ENCODE measurements at regions not wholly inside any gene's neighbourhood (a gene's known extent, or its start where the extent isn't known, plus 50 kb on each side); places are given as distances from the start of the nearest gene placed in this dataset.

GRCh38 chr5:162485666-162486292 is 418.2 kb downstream of the GABRG2 start:
- Histone ChIP-seq H3K4me3 (replicated peaks in 1 of 4; ENCODE audit: control extremely low read depth in 1 of 4, insufficient read depth in 1 of 4, low read depth in 3 of 4, low read length in 4 of 4) (no peak overlapping the region), H3K4me2 (ENCODE audit: extremely low read depth, insufficient read depth, low read length) (no peak overlapping the region), H2AFZ (ENCODE audit: low read length) (no peak overlapping the region), H3K27ac (ENCODE audit: insufficient read depth, low read length) (no peak overlapping the region), H4K20me1 (ENCODE audit: control insufficient read depth, extremely low read depth, insufficient read depth, low read length) (no peaks in the 10 kb centered on the region), H3K27me3 (ENCODE audit: control insufficient read depth, insufficient read depth, low read length) (no peaks in the 10 kb centered on the region), H3K9me3 (ENCODE audit: control insufficient read depth, insufficient read depth, low read depth, low read length) (no peaks in the 10 kb centered on the region), H3K36me3 (ENCODE audit: control insufficient read depth, insufficient read depth, low read length) (no peaks in the 10 kb centered on the region), H3K9ac (ENCODE audit: insufficient read depth, low read length) (no peak overlapping the region), H3K4me1 (ENCODE audit: control insufficient read depth, extremely low read depth, insufficient read depth, low read length) (no peaks in the 10 kb centered on the region), H3K79me2 (ENCODE audit: control insufficient read depth, insufficient read depth, low read length) (no peaks in the 10 kb centered on the region)
- no peak for DNase-seq (ENCODE audit: low read depth in 2 of 2)
- TF ChIP-seq EZH2 (IDR thresholded peaks at IDR 0.05; ENCODE audit: low read length, missing control alignments) (no peak), CTCF (conservative IDR thresholded peaks at IDR 0.05 in 1 of 2, IDR thresholded peaks at IDR 0.05 in 1 of 2; ENCODE audit: low read depth in 1 of 2, low read length in 2 of 2) (no peak)

- H3K9ac ChIP-seq (ENCODE audit: insufficient read depth, low read length), result no peak overlapping the region
- H3K4me2 ChIP-seq (ENCODE audit: extremely low read depth, insufficient read depth, low read length), result no peak overlapping the region
- no peaks in the 10 kb centered on the region for H3K27me3 ChIP-seq (ENCODE audit: control insufficient read depth, insufficient read depth, low read length)
- no peaks in the 10 kb centered on the region for H3K36me3 ChIP-seq (ENCODE audit: control insufficient read depth, insufficient read depth, low read length)
- no peaks in the 10 kb centered on the region for H3K9me3 ChIP-seq (ENCODE audit: control insufficient read depth, insufficient read depth, low read depth, low read length)
- no peaks in the 10 kb centered on the region for H3K4me1 ChIP-seq (ENCODE audit: control insufficient read depth, extremely low read depth, insufficient read depth, low read length)
- H4K20me1 ChIP-seq (ENCODE audit: control insufficient read depth, extremely low read depth, insufficient read depth, low read length), result no peaks in the 10 kb centered on the region
- H2AFZ ChIP-seq (ENCODE audit: low read length), result no peak overlapping the region
- no peak overlapping the region for H3K27ac ChIP-seq (ENCODE audit: insufficient read depth, low read length)
- no peak for DNase-seq (ENCODE audit: low read depth in 2 of 2)
- H3K79me2 ChIP-seq (ENCODE audit: control insufficient read depth, insufficient read depth, low read length), result no peaks in the 10 kb centered on the region
- TF ChIP-seq CTCF (conservative IDR thresholded peaks at IDR 0.05 in 1 of 2, IDR thresholded peaks at IDR 0.05 in 1 of 2; ENCODE audit: low read depth in 1 of 2, low read length in 2 of 2) (no peak), EZH2 (IDR thresholded peaks at IDR 0.05; ENCODE audit: low read length, missing control alignments) (no peak)
- no peak overlapping the region for H3K4me3 ChIP-seq (replicated peaks in 1 of 4; ENCODE audit: control extremely low read depth in 1 of 4, insufficient read depth in 1 of 4, low read depth in 3 of 4, low read length in 4 of 4)
Observed at GRCh38 chr5:162487528-162488525, 420.3 kb downstream of the GABRG2 start.

- no peaks in the 10 kb centered on the region for H3K9me3 ChIP-seq (ENCODE audit: control insufficient read depth, insufficient read depth, low read depth, low read length)
- H3K36me3 ChIP-seq (ENCODE audit: control insufficient read depth, insufficient read depth, low read length), result no peaks in the 10 kb centered on the region
- H3K79me2 ChIP-seq (ENCODE audit: control insufficient read depth, insufficient read depth, low read length), result no peaks in the 10 kb centered on the region
- no peak for DNase-seq (ENCODE audit: low read depth in 2 of 2)
- no peak overlapping the region for H3K4me3 ChIP-seq (replicated peaks in 1 of 4; ENCODE audit: control extremely low read depth in 1 of 4, insufficient read depth in 1 of 4, low read depth in 3 of 4, low read length in 4 of 4)
- H3K27ac ChIP-seq (ENCODE audit: insufficient read depth, low read length), result no peak overlapping the region
- H2AFZ ChIP-seq (ENCODE audit: low read length), result no peak overlapping the region
- H4K20me1 ChIP-seq (ENCODE audit: control insufficient read depth, extremely low read depth, insufficient read depth, low read length), result no peaks in the 10 kb centered on the region
- TF ChIP-seq EZH2 (IDR thresholded peaks at IDR 0.05; ENCODE audit: low read length, missing control alignments), result no peak
- no peak for TF ChIP-seq CTCF (conservative IDR thresholded peaks at IDR 0.05 in 1 of 2, IDR thresholded peaks at IDR 0.05 in 1 of 2; ENCODE audit: low read depth in 1 of 2, low read length in 2 of 2)
- H3K4me1 ChIP-seq (ENCODE audit: control insufficient read depth, extremely low read depth, insufficient read depth, low read length), result no peaks in the 10 kb centered on the region
- no peak overlapping the region for H3K4me2 ChIP-seq (ENCODE audit: extremely low read depth, insufficient read depth, low read length)
- no peaks in the 10 kb centered on the region for H3K27me3 ChIP-seq (ENCODE audit: control insufficient read depth, insufficient read depth, low read length)
- H3K9ac ChIP-seq (ENCODE audit: insufficient read depth, low read length), result no peak overlapping the region
Observed at GRCh38 chr5:162496100-162496808, 428.7 kb downstream of the GABRG2 start.
